HCT116 (cell line): ENCODE measurements at regions not wholly inside any gene's neighbourhood (a gene's known extent, or its start where the extent isn't known, plus 50 kb on each side); places are given as distances from the start of the nearest gene placed in this dataset.

Experiments used
- ATAC-seq: fragments of 200-7000 bp; cut with Tn5 transposase; 2 replicates; pipeline ENCODE4 v1.9.1; 2020; ENCODE audit warnings: mild to moderate bottlenecking, moderate library complexity
- BruUV-seq: library from RNA; stranded (reverse); fragments of 400-500 nt; replicated peaks from 2 replicates; lab custom pipeline; 2021; lab: Mats Ljungman, UMichigan
- CTCF ChIA-PET: fragments of 300-600 bp; sonication (Branson Sonifier 250); formaldehyde crosslinking; loops from one replicate; lab custom pipeline; 2021; ENCODE audit warnings: antibody characterized with exemption; lab: Charles Lee
- POLR2A ChIA-PET: fragments of 300-600, 350-600 bp; sonication (Branson Sonifier 250); formaldehyde crosslinking; loops from one replicate; lab custom pipeline; 2021; ENCODE audit warnings: antibody characterized with exemption; lab: Charles Lee
- RAD21 ChIA-PET, 2 experiments: fragments of 300-600 bp; sonication (Branson Sonifier 250); formaldehyde crosslinking; loops; one replicate each; lab custom pipeline; 2023; ENCODE audit warnings: low total read pairs in 2 of 2; ENCODE audit not compliant: uncharacterized antibody in 2 of 2, unreplicated experiment in 2 of 2, low non-redundant PET in 1 of 2; lab: Charles Lee
- DNase-seq: peaks from one replicate; pipeline ENCODE4 v3.0.0-alpha.2; 2010; ENCODE audit warnings: low read depth, low spot score
- H2AFZ ChIP-seq: fragments of 200-600 bp; shearing (Covaris generic), sonication (generic); 2 replicates; pipeline ENCODE4 v1.6.1; 2017; ENCODE audit warnings: low read depth, mixed run types, mixed read lengths, antibody characterized with exemption, low read length; ENCODE audit not compliant: poor library complexity, severe bottlenecking
- H3K27ac ChIP-seq: 2 replicates; pipeline ENCODE4 v1.5.1; 2012; ENCODE audit warnings: low read depth, low read length
- H3K27me3 ChIP-seq: fragments of 200-600 bp; sonication (generic); 2 replicates; pipeline ENCODE4 v1.6.1; 2016; ENCODE audit warnings: mixed run types, low read length, mixed read lengths; ENCODE audit not compliant: insufficient read depth
- H3K36me3 ChIP-seq, 2 experiments: fragments of 200-500 bp in 1 of 2; fragments of 200-600 bp in 1 of 2; sonication (Bioruptor generic) in 1 of 2; sonication (generic) in 1 of 2; 2 replicates each; pipeline versions ENCODE4 v1.5.1 to v1.6.1; 2014 to 2016; ENCODE audit warnings: low read length in 2 of 2, inconsistent platforms in 1 of 2, mixed read lengths in 1 of 2, mixed run types in 1 of 2; ENCODE audit not compliant: insufficient read depth in 2 of 2, control insufficient read depth in 1 of 2
- H3K4me1 ChIP-seq, 2 experiments: fragments of 200-600 bp in 1 of 2; sonication (generic) in 1 of 2; 2 replicates each; pipeline versions ENCODE4 v1.5.1 to v1.6.1; 2012 to 2017; ENCODE audit warnings: low read length in 2 of 2, inconsistent platforms in 1 of 2, mild to moderate bottlenecking in 1 of 2, mixed read lengths in 1 of 2, mixed run types in 1 of 2, moderate library complexity in 1 of 2; ENCODE audit not compliant: insufficient read depth in 2 of 2, control insufficient read depth in 1 of 2
- H3K4me2 ChIP-seq: fragments of 200-600 bp; sonication (generic); 2 replicates; pipeline ENCODE4 v1.6.1; 2017; ENCODE audit warnings: mixed run types, low read length, mixed read lengths
- H3K4me3 ChIP-seq, 2 experiments: fragments of 200-600 bp in 1 of 2; sonication (generic) in 1 of 2; replicated peaks in 1 of 2; 2 replicates each; pipeline ENCODE4 v1.5.1; 2011 to 2016; ENCODE audit warnings: low read length in 2 of 2, control low read depth in 1 of 2, low read depth in 1 of 2, mild to moderate bottlenecking in 1 of 2, mixed read lengths in 1 of 2, mixed run types in 1 of 2
- H3K79me2 ChIP-seq: fragments of 200-600 bp; sonication (generic); 2 replicates; pipeline ENCODE4 v1.6.1; 2017; ENCODE audit warnings: mild to moderate bottlenecking, mixed run types, low read length, moderate library complexity, mixed read lengths; ENCODE audit not compliant: insufficient read depth
- H3K9ac ChIP-seq: fragments of 200-600 bp; sonication (generic); 2 replicates; pipeline ENCODE4 v1.6.1; 2016; ENCODE audit warnings: low read length, mixed read lengths
- H3K9me2 ChIP-seq: fragments of 200-600 bp; sonication (generic), shearing (Covaris generic); 2 replicates; pipeline ENCODE4 v1.6.1; 2017; ENCODE audit warnings: mixed run types, mild to moderate bottlenecking, moderate library complexity; ENCODE audit not compliant: insufficient read depth
- H3K9me3 ChIP-seq, 2 experiments: fragments of 200-500 bp in 1 of 2; fragments of 200-600 bp in 1 of 2; sonication (Bioruptor generic) in 1 of 2; sonication (generic) in 1 of 2; 2 replicates each; pipeline ENCODE4 v1.6.1; 2014 to 2017; ENCODE audit warnings: low read length in 2 of 2, mixed read lengths in 2 of 2, inconsistent platforms in 1 of 2, low read depth in 1 of 2, mild to moderate bottlenecking in 1 of 2, mixed run types in 1 of 2, moderate library complexity in 1 of 2; ENCODE audit not compliant: control insufficient read depth in 1 of 2, insufficient read depth in 1 of 2
- H4K20me1 ChIP-seq: fragments of 200-600 bp; sonication (generic), shearing (Covaris generic); 2 replicates; pipeline ENCODE4 v1.6.1; 2017; ENCODE audit warnings: mixed run types, mild to moderate bottlenecking, moderate library complexity; ENCODE audit not compliant: insufficient read depth
- ATF3 ChIP-seq: IDR thresholded peaks from 2 replicates; pipeline ENCODE4 v1.6.1; 2012
- CBX3 ChIP-seq: IDR thresholded peaks from 2 replicates; pipeline ENCODE4 v1.6.1; 2012; ENCODE audit warnings: low read depth
- CEBPB ChIP-seq: IDR thresholded peaks from 2 replicates; pipeline ENCODE4 v1.6.1; 2012; ENCODE audit warnings: low read depth
- CTCF ChIP-seq, 3 experiments: fragments of 200-600 bp in 1 of 3; sonication (generic) in 1 of 3; IDR thresholded peaks in 2 of 3; conservative IDR thresholded peaks in 1 of 3; 2 replicates each; pipeline ENCODE4 v1.5.1; 2012 to 2017; ENCODE audit warnings: low read depth in 2 of 3, low read length in 2 of 3, antibody characterized with exemption in 1 of 3, borderline replicate concordance in 1 of 3, control low read depth in 1 of 3, mild to moderate bottlenecking in 1 of 3, mixed read lengths in 1 of 3, mixed run types in 1 of 3, moderate library complexity in 1 of 3; ENCODE audit not compliant: insufficient read depth in 1 of 3
- ELF1 ChIP-seq: IDR thresholded peaks from 2 replicates; pipeline ENCODE4 v1.6.1; 2012; ENCODE audit warnings: low read depth, borderline replicate concordance
- EZH2phosphoT487 ChIP-seq: fragments of 200-600 bp; IDR thresholded peaks from 2 replicates; pipeline ENCODE4 v1.6.1; 2018; ENCODE audit warnings: antibody characterized with exemption, borderline replicate concordance
- JUND ChIP-seq: IDR thresholded peaks from 2 replicates; pipeline ENCODE4 v1.6.1; 2012
- POLR2A ChIP-seq: IDR thresholded peaks from 2 replicates; pipeline ENCODE4 v1.7.0; 2011; ENCODE audit warnings: borderline replicate concordance; ENCODE audit not compliant: insufficient read depth, insufficient read length; ENCODE audit errors: extremely low read depth
- POLR2AphosphoS5 ChIP-seq: IDR thresholded peaks from 2 replicates; pipeline ENCODE4 v1.6.1; 2011; ENCODE audit warnings: mild to moderate bottlenecking, low read depth, low read length, moderate library complexity
- SP1 ChIP-seq: IDR thresholded peaks from 2 replicates; pipeline ENCODE4 v1.6.1; 2012; ENCODE audit warnings: low read depth
- SRF ChIP-seq: IDR thresholded peaks from 2 replicates; pipeline ENCODE4 v1.6.1; 2012; ENCODE audit warnings: low read depth
- TCF7L2 ChIP-seq: IDR thresholded peaks from 2 replicates; pipeline ENCODE4 v1.7.0; 2011; ENCODE audit warnings: borderline replicate concordance, inconsistent platforms; ENCODE audit not compliant: insufficient read depth, insufficient read length; ENCODE audit errors: extremely low read depth
- YY1 ChIP-seq: IDR thresholded peaks from 2 replicates; pipeline ENCODE4 v1.6.1; 2011; ENCODE audit warnings: low read length, low read depth, moderate library complexity, mild to moderate bottlenecking; ENCODE audit not compliant: insufficient replicate concordance; ENCODE audit errors: extremely low read depth
- ZBTB33 ChIP-seq: IDR thresholded peaks from 2 replicates; pipeline ENCODE4 v1.6.1; 2011; ENCODE audit warnings: mild to moderate bottlenecking, low read length, moderate library complexity; ENCODE audit not compliant: insufficient replicate concordance; ENCODE audit errors: extremely low read depth
- ZFX ChIP-seq: fragments of 450-650 bp; IDR thresholded peaks from 2 replicates; pipeline ENCODE4 v1.6.1; 2017
- intact Hi-C: fragments of 100-400 bp; cut with micrococcal nuclease; formaldehyde crosslinking; loops from 2 replicates; pipeline ENCODE4 v1.10.0; 2022

- Histone ChIP-seq H3K79me2 (no peaks in the 10 kb centered on the region), H3K9me3 (no peaks in the 10 kb centered on the region), H3K4me2 (no peak overlapping the region), H3K4me1 (no peaks in the 10 kb centered on the region), H3K9ac (no peak overlapping the region), H3K9me2 (no peaks in the 10 kb centered on the region), H3K36me3 (no peaks in the 10 kb centered on the region), H3K27ac (no peak overlapping the region), H3K27me3 (no peaks in the 10 kb centered on the region), H4K20me1 (no peaks in the 10 kb centered on the region), H2AFZ (no peak overlapping the region), H3K4me3 (no peak overlapping the region)
- CTCF ChIA-PET = no interaction called here
- RAD21 ChIA-PET = no interaction called here
- ATAC-seq (no peak), DNase-seq (no peak)
- TF ChIP-seq CTCF (IDR thresholded peaks at IDR 0.05 in 2 of 3, conservative IDR thresholded peaks at IDR 0.05 in 1 of 3; ENCODE audit: borderline replicate concordance in 1 of 3, insufficient read depth in 1 of 3, low read depth in 2 of 3, low read length in 2 of 3) = no peak
- no peak for TF ChIP-seq CEBPB
- TF ChIP-seq ZBTB33 = no peak
- no peak for TF ChIP-seq SRF
- TF ChIP-seq SP1 = no peak
- TF ChIP-seq CBX3 = no peak
- no peak for TF ChIP-seq ATF3
- no peak for TF ChIP-seq YY1
- no peak for TF ChIP-seq JUND
- TF ChIP-seq POLR2A = no peak
- TF ChIP-seq TCF7L2 = no peak
- no peak for TF ChIP-seq ELF1
- no peak for TF ChIP-seq EZH2phosphoT487
- TF ChIP-seq POLR2AphosphoS5 = no peak
- no peak for TF ChIP-seq ZFX
- no TSS peak for BruUV-seq
- POLR2A ChIA-PET = no interaction called here
- intact Hi-C loops = no loop called here
Measured at GRCh38 chr1:95535614-95536013, 301.6 kb downstream of the RWDD3 start.
